Heart left ventricle (tissue), 13 donors: ENCODE measurements at regions not wholly inside any gene's neighbourhood (a gene's known extent, or its start where the extent isn't known, plus 50 kb on each side); places are given as distances from the start of the nearest gene placed in this dataset.

Experiments
- CTCF ChIP-seq, 12 donors: fragments of 200-600 bp; sonication (generic) in 4 of 12; IDR thresholded peaks; one replicate each; pipeline versions ENCODE4 v1.5.0 to v1.8.0; 2018 to 2022; ENCODE audit warnings: antibody characterized with exemption in 12 of 12, mild to moderate bottlenecking in 5 of 12
- POLR2A ChIP-seq, 2 donors: fragments of 450-650 bp; IDR thresholded peaks; one replicate each; pipeline ENCODE4 v1.6.1; 2017; ENCODE audit warnings: antibody characterized with exemption in 2 of 2, mild to moderate bottlenecking in 2 of 2, moderate library complexity in 2 of 2
- donor health status: ischemic (EF 13 %, LVEDD 7.1; RV severe dilation, severe dysfunction).
- donor health status: DM: no; HTN: yes; CAD: no.
- donor health status: DM: no; HTN: no; CAD: no.
- donor health status: ischemic (EF 25% LVEDD 6.9; RV normal size, moderate dysfunction).
- donor health status: ischemic (EF 25% LVEDD 5.7; RV mildly dilated, moderate dysfunction).
- donor health status: ischemic (EF 35%, LVEDD 5.7; RV mildly dilated, moderate dysfunction).
- donor health status: nonischemic (EF 11% LVEDD 7.7; RV severe dilation, severe dysfunction).
- donor health status: DM: yes; HTN: yes; CAD: no.
- donor health status: PGD.
- donor health status: ischemic (EF 29% LVEDD 5.4; RV normal size, mild dysfunction).
- donor health status: nonischemic (EF 23%, LVEDD 6.1; RV moderate dilation, normal function).

GRCh38 chr9:85173967-85174366, 504.4 kb downstream of the NTRK2 start:
- TF ChIP-seq CTCF (IDR thresholded peaks at IDR 0.05) = no peak
- TF ChIP-seq POLR2A (IDR thresholded peaks at IDR 0.05) = no peak
